Upper lobe of right lung (tissue), 1 donor: ENCODE measurements at regions not wholly inside any gene's neighbourhood (a gene's known extent, or its start where the extent isn't known, plus 50 kb on each side); places are given as distances from the start of the nearest gene placed in this dataset.

Experiments
- ATAC-seq: fragments of 200-7000 bp; cut with Tn5 transposase; one replicate; pipeline ENCODE4 v1.9.1; 2020; ENCODE audit warnings: mild to moderate bottlenecking, moderate library complexity
- DNase-seq: peaks from one replicate; pipeline ENCODE4 v3.0.0-alpha.2; 2020
- H3K27ac ChIP-seq: fragments of 200-600 bp; one replicate; pipeline ENCODE4 v1.8.0; 2022
- H3K27me3 ChIP-seq: fragments of 200-600 bp; one replicate; pipeline ENCODE4 v1.8.0; 2022; ENCODE audit warnings: mild to moderate bottlenecking
- H3K36me3 ChIP-seq: fragments of 200-600 bp; one replicate; pipeline ENCODE4 v1.8.0; 2022
- H3K4me1 ChIP-seq: fragments of 200-600 bp; one replicate; pipeline ENCODE4 v1.8.0; 2022
- H3K4me3 ChIP-seq: fragments of 200-600 bp; one replicate; pipeline ENCODE4 v1.8.0; 2022; ENCODE audit warnings: mild to moderate bottlenecking
- H3K9me3 ChIP-seq: fragments of 200-600 bp; one replicate; pipeline ENCODE4 v1.8.0; 2022
- intact Hi-C: fragments of 100-400 bp; cut with DNase I; formaldehyde crosslinking; loops from one replicate; pipeline ENCODE4 v1.11.0; 2022
- TF ChIP-seq, protein P1 (sequence below): fragments of 200-600 bp; IDR thresholded peaks from one replicate; pipeline ENCODE4 v1.8.0; 2022; ENCODE audit warnings: antibody characterized with exemption
- donor health status: DM: no; HTN: yes; CAD: no; lungs with severe emphysema.

DNA sequence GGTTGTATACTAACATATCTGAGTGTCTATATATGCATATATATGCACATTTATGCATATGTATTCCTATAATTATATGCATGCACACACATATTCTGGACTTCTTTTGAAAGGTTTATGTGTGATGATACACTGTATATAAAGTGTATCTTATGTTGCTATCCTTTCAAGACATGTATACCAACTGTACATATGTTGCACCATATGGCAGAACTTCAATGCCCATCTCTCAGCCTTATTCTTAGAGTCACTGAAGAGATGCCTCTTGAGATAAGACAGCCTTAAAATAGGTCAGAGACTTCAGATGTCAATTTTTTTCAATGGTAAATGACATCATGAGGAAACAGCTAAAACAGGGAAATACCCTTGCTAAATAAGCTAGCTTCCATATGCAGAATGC, 461.4 kb downstream of the SPATA31D1 start:
- H3K4me3 ChIP-seq: no peak overlapping the region
- TF ChIP-seq, protein P1, sequence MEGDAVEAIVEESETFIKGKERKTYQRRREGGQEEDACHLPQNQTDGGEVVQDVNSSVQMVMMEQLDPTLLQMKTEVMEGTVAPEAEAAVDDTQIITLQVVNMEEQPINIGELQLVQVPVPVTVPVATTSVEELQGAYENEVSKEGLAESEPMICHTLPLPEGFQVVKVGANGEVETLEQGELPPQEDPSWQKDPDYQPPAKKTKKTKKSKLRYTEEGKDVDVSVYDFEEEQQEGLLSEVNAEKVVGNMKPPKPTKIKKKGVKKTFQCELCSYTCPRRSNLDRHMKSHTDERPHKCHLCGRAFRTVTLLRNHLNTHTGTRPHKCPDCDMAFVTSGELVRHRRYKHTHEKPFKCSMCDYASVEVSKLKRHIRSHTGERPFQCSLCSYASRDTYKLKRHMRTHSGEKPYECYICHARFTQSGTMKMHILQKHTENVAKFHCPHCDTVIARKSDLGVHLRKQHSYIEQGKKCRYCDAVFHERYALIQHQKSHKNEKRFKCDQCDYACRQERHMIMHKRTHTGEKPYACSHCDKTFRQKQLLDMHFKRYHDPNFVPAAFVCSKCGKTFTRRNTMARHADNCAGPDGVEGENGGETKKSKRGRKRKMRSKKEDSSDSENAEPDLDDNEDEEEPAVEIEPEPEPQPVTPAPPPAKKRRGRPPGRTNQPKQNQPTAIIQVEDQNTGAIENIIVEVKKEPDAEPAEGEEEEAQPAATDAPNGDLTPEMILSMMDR: no peak
- ATAC-seq (no peak), DNase-seq (no peak)
- peaks cover 17% of the 10 kb centered on the region for H3K9me3 ChIP-seq
- intact Hi-C loops: no loop called here
- no peaks in the 10 kb centered on the region for H3K36me3 ChIP-seq
- H3K27me3 ChIP-seq: no peaks in the 10 kb centered on the region
- H3K4me1 ChIP-seq: no peaks in the 10 kb centered on the region
- no peak overlapping the region for H3K27ac ChIP-seq

GRCh38 chr9:82454509-82455190, 466.1 kb downstream of the SPATA31D1 start:
- H3K4me3 ChIP-seq: no peak overlapping the region
- intact Hi-C loops: no loop called here
- DNase-seq (no peak), ATAC-seq (no peak)
- no peak overlapping the region for H3K27ac ChIP-seq
- TF ChIP-seq, protein P1: no peak
- no peaks in the 10 kb centered on the region for H3K4me1 ChIP-seq
- H3K9me3 ChIP-seq: no peaks in the 10 kb centered on the region
- H3K36me3 ChIP-seq: no peaks in the 10 kb centered on the region
- no peaks in the 10 kb centered on the region for H3K27me3 ChIP-seq

DNA sequence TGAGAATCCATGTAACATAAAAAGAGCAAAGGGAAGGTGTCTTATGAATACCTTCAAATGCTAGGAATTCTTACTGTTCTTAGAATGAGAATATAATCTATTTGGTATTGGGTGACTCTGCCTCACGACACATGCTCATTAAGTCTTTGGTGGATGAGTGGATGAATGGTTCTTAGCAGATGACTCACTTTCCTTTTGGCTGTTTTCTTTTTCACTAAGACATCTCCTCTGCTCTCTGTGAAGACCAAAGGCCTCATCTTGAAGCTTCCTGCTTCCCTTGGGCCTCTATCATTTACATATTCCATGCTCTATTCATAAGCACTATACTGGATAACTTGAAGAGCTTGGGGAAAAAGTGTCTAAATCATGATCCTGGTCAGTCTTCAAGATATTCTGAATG, 468.1 kb downstream of the SPATA31D1 start:
- H3K9me3 ChIP-seq: no peaks in the 10 kb centered on the region
- no peaks in the 10 kb centered on the region for H3K4me1 ChIP-seq
- no peaks in the 10 kb centered on the region for H3K27me3 ChIP-seq
- TF ChIP-seq, protein P1: no peak
- no peak overlapping the region for H3K4me3 ChIP-seq
- intact Hi-C loops: no loop called here
- H3K27ac ChIP-seq: no peak overlapping the region
- H3K36me3 ChIP-seq: no peaks in the 10 kb centered on the region
- DNase-seq: no peak
- ATAC-seq: no peak

DNA sequence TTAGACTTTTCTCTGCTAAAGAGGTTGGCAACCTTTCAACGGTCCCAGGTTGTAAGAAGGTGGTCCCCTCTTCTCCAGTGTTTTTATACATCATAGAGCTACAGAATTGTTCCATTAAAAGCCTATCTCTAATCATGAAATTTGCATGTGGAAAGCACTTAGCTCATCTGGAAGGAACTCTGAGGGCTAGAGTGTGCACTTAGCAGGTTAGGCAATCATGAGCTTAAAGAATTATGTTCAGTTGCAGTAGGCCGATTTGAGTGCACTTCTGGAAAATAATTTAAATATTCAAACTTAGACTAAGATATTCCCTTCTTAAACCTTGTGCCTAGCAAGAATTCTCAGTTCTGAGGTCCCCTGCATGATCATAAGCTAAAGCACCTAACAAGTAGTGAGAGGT, 468.7 kb downstream of the SPATA31D1 start:
- Histone ChIP-seq H3K4me3 (no peak overlapping the region), H3K36me3 (no peaks in the 10 kb centered on the region), H3K9me3 (no peaks in the 10 kb centered on the region), H3K27me3 (no peaks in the 10 kb centered on the region), H3K4me1 (no peaks in the 10 kb centered on the region), H3K27ac (no peak overlapping the region)
- intact Hi-C loops: no loop called here
- ATAC-seq: peak; percentile 48
- DNase-seq: no peak
- TF ChIP-seq, protein P1: no peak

GRCh38 chr9:82457891-82458290, 469.3 kb downstream of the SPATA31D1 start:
- no peak overlapping the region for H3K27ac ChIP-seq
- no peak for DNase-seq
- no peak for ATAC-seq
- TF ChIP-seq, protein P1: no peak
- intact Hi-C loops: no loop called here
- no peaks in the 10 kb centered on the region for H3K9me3 ChIP-seq
- no peaks in the 10 kb centered on the region for H3K36me3 ChIP-seq
- no peak overlapping the region for H3K4me3 ChIP-seq
- no peaks in the 10 kb centered on the region for H3K27me3 ChIP-seq
- no peaks in the 10 kb centered on the region for H3K4me1 ChIP-seq

DNA sequence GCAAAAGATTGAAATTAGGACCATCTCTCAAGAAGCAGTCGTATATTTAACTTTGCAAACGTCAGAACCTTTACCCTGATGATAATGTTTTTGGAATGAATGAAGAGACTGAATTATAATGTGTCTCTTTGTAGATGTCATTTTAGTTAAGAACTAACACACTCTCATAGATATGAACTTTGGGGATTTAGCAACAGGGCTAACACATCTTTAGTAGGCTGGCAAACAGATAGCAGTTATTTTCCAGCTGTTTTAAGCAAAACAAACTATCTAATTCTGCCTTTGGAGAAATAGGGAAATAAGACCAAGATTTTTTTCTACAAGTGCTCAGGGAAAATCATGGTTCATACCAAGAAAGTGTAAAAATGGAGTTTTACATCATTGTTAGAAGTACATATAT, 469.7 kb downstream of the SPATA31D1 start:
- TF ChIP-seq, protein P1: no peak
- H3K27ac ChIP-seq: no peak overlapping the region
- ATAC-seq (no peak), DNase-seq (no peak)
- no peaks in the 10 kb centered on the region for H3K9me3 ChIP-seq
- H3K27me3 ChIP-seq: no peaks in the 10 kb centered on the region
- no peak overlapping the region for H3K4me3 ChIP-seq
- H3K36me3 ChIP-seq: no peaks in the 10 kb centered on the region
- intact Hi-C loops: no loop called here
- no peaks in the 10 kb centered on the region for H3K4me1 ChIP-seq
